ENCODE measurements at regions not wholly inside any gene's neighbourhood (a gene's known extent, or its start where the extent isn't known, plus 50 kb on each side); places are given as distances from the start of the nearest gene placed in this dataset.

DNA sequence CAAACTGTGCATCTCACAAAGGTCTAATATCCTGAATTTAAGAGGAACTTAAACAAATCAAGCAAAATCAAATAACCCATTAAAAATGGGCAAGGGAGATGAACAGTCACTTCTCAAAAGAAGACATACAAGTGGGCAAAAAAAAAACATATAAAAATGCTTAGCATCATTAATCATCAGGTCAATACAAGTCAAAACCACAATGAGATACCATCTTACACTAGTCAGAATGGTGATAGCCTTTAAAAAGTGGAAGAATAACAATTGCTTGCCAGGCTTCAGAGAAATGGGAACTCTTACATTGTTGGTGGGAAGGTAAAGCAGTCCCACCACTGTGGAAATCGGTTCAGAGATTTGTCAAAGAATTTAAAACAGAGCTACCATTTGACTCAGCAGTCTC lies 646.7 kb upstream of the PTCHD4 start:
- no peaks in the 10 kb centered on the region for H3K36me3 Mint-ChIP-seq (ENCODE audit: low read depth)
- no peaks in the 10 kb centered on the region for H3K27me3 Mint-ChIP-seq (ENCODE audit: low read depth)
- no peaks in the 10 kb centered on the region for H3K4me1 Mint-ChIP-seq
- no peak for DNase-seq (ENCODE audit: low read depth, low spot score)
- peaks cover 7% of the 10 kb centered on the region for H3K9me3 Mint-ChIP-seq
- H3K27ac Mint-ChIP-seq (ENCODE audit: unreplicated experiment) = no peak overlapping the region
- TF ChIP-seq, protein P1, sequence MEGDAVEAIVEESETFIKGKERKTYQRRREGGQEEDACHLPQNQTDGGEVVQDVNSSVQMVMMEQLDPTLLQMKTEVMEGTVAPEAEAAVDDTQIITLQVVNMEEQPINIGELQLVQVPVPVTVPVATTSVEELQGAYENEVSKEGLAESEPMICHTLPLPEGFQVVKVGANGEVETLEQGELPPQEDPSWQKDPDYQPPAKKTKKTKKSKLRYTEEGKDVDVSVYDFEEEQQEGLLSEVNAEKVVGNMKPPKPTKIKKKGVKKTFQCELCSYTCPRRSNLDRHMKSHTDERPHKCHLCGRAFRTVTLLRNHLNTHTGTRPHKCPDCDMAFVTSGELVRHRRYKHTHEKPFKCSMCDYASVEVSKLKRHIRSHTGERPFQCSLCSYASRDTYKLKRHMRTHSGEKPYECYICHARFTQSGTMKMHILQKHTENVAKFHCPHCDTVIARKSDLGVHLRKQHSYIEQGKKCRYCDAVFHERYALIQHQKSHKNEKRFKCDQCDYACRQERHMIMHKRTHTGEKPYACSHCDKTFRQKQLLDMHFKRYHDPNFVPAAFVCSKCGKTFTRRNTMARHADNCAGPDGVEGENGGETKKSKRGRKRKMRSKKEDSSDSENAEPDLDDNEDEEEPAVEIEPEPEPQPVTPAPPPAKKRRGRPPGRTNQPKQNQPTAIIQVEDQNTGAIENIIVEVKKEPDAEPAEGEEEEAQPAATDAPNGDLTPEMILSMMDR (conservative IDR thresholded peaks at IDR 0.05) = no peak
- H3K4me3 Mint-ChIP-seq = no peak overlapping the region

DNA sequence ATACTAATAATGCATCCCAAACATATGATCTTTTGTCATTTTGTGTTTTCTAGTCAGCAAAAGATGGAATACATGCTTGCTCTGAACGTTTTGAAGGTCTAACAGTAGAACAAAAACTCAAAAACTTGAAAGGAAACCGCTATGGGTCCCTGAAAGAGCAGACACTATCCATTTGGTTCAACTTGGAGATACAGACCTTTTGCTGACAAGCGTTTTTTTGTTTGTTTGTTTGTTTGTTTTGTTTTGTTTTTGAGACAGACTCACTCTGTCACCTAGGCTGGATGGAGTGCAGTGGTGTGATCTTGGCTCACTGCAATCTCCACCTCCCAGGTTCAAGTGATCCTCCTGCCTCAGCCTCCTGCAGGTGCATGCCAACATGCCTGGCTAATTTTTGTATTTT lies 644.3 kb upstream of the PTCHD4 start:
- H3K4me3 Mint-ChIP-seq = no peak overlapping the region
- no peaks in the 10 kb centered on the region for H3K36me3 Mint-ChIP-seq (ENCODE audit: low read depth)
- no peak overlapping the region for H3K27ac Mint-ChIP-seq (ENCODE audit: unreplicated experiment)
- H3K4me1 Mint-ChIP-seq = no peaks in the 10 kb centered on the region
- TF ChIP-seq, protein P1 (conservative IDR thresholded peaks at IDR 0.05) = no peak
- DNase-seq (ENCODE audit: low read depth, low spot score) = no peak
- H3K27me3 Mint-ChIP-seq (ENCODE audit: low read depth) = no peaks in the 10 kb centered on the region
- peaks cover 6% of the 10 kb centered on the region for H3K9me3 Mint-ChIP-seq

DNA sequence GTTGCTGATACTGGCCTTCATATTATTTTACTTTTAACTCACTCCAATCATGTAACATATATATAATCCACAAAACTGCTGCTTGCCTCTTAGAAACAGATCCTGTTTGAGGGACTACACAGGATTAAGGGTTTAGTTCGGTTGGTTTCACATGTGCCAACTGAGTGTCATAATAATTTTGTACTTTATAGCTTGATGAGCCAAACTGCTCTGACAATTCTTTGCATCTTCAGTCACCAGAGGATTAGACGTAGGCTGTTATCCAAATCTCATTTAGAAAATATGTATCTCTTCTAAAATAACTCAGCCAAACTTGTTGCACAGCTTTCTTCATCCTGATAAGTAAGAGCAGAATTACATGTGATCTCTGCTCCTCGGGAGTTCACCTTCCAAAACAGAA lies 643.6 kb upstream of the PTCHD4 start:
- Mint-ChIP-seq H3K9me3 (peaks cover 3% of the 10 kb centered on the region), H3K36me3 (ENCODE audit: low read depth) (no peaks in the 10 kb centered on the region), H3K4me1 (no peaks in the 10 kb centered on the region), H3K27me3 (ENCODE audit: low read depth) (no peaks in the 10 kb centered on the region), H3K27ac (ENCODE audit: unreplicated experiment) (no peak overlapping the region), H3K4me3 (no peak overlapping the region)
- TF ChIP-seq, protein P1 (conservative IDR thresholded peaks at IDR 0.05) = no peak
- DNase-seq (ENCODE audit: low read depth, low spot score) = no peak

DNA sequence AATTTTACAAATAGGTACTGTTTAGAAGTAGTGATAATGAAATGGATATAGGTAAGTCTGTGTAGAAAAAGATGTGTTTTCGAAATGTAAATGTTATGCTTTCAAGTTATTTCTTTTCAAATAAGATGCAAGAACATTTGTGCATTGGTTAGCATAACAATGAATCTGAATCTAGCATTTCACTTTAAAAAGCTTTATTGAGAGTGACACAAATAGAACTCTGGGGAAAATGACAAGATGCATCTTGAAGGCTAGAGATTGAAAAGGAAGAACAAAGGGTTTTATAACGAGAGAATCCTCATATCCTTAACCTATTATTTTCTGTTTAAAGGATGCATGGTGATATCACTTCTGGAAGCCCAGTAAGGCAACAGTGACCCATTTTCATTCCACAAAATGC lies 639.9 kb upstream of the PTCHD4 start:
- H3K9me3 Mint-ChIP-seq = no peaks in the 10 kb centered on the region
- no peaks in the 10 kb centered on the region for H3K4me1 Mint-ChIP-seq
- no peak overlapping the region for H3K4me3 Mint-ChIP-seq

DNA sequence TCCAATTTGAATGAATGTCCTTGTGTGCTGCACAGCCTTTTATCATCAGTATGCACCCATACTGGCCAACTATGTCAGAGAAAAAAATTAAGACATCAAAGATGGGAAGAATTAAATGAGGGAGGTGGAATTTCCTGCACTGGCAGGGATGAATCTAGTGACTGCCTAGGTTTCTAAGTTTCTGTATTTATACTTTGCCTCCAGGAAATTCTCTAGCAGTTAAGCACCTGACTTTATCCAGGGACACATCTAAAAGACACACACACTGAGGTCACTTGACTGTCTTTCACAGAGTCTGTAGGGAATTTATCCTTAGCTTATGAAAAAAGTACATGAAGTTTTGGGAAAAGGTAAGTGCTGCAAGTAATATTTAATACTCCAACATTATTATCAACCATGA lies 636.5 kb upstream of the PTCHD4 start:
- H3K36me3 Mint-ChIP-seq (ENCODE audit: low read depth) = no peaks in the 10 kb centered on the region
- H3K9me3 Mint-ChIP-seq = no peaks in the 10 kb centered on the region
- no peak for DNase-seq (ENCODE audit: low read depth, low spot score)
- H3K27ac Mint-ChIP-seq (ENCODE audit: unreplicated experiment) = no peak overlapping the region
- no peaks in the 10 kb centered on the region for H3K27me3 Mint-ChIP-seq (ENCODE audit: low read depth)
- TF ChIP-seq, protein P1 (conservative IDR thresholded peaks at IDR 0.05) = no peak
- no peaks in the 10 kb centered on the region for H3K4me1 Mint-ChIP-seq
- no peak overlapping the region for H3K4me3 Mint-ChIP-seq

More for the DNA sequence above, 639.9 kb upstream of the PTCHD4 start:
- no peak for DNase-seq (ENCODE audit: low read depth, low spot score)
- Mint-ChIP-seq H3K27ac (ENCODE audit: unreplicated experiment) (no peak overlapping the region), H3K27me3 (ENCODE audit: low read depth) (no peaks in the 10 kb centered on the region), H3K36me3 (ENCODE audit: low read depth) (no peaks in the 10 kb centered on the region)
- TF ChIP-seq, protein P1 (conservative IDR thresholded peaks at IDR 0.05) = no peak

DNA sequence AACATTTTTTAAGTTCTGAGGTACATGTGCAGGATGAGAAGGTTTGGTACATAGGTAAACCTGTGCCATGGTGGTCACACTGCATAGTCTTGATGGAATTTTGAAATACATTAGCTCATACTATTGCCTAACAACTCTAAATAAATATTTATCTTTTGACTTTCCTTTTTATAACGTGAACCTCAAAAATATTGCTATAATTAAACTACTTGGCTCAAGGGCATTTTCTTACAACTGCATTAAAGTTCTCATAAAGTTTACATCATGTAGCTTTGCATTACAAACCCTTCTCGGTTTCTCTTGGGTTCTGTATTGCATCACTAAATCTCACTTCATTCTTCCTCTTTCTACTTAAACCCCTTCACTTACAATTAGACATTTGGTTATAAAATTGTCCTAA lies 636.0 kb upstream of the PTCHD4 start:
- Mint-ChIP-seq H3K27ac (ENCODE audit: unreplicated experiment) (no peak overlapping the region), H3K27me3 (ENCODE audit: low read depth) (no peaks in the 10 kb centered on the region), H3K4me3 (no peak overlapping the region), H3K4me1 (no peaks in the 10 kb centered on the region), H3K9me3 (no peaks in the 10 kb centered on the region), H3K36me3 (ENCODE audit: low read depth) (no peaks in the 10 kb centered on the region)
- no peak for DNase-seq (ENCODE audit: low read depth, low spot score)
- TF ChIP-seq, protein P1 (conservative IDR thresholded peaks at IDR 0.05) = no peak

Measured in neural crest cell (in vitro differentiated cells).